ENCODE measurements at regions not wholly inside any gene's neighbourhood (a gene's known extent, or its start where the extent isn't known, plus 50 kb on each side); places are given as distances from the start of the nearest gene placed in this dataset.

GRCh38 chr6:163871616-163872015, 457.1 kb downstream of the QKI start:
- TF ChIP-seq CTCF (IDR thresholded peaks at IDR 0.05 in 2 of 3, conservative IDR thresholded peaks at IDR 0.05 in 1 of 3; ENCODE audit: insufficient read depth in 2 of 3, low read depth in 1 of 3, low read length in 3 of 3), result no peak
- TF ChIP-seq ZNF395 (CRISPR knock-in tag; IDR thresholded peaks at IDR 0.05), result no peak
- TF ChIP-seq ZNF282 (CRISPR knock-in tag; IDR thresholded peaks at IDR 0.05), result no peak
- no peak for TF ChIP-seq ZSCAN32 (CRISPR knock-in tag; IDR thresholded peaks at IDR 0.05)
- TF ChIP-seq JUND (IDR thresholded peaks at IDR 0.05; ENCODE audit: borderline replicate concordance, low read depth, low read length), result no peak
- TF ChIP-seq JUND (tag; IDR thresholded peaks at IDR 0.05; ENCODE audit: borderline replicate concordance, low read depth, low read length), result no peak
- no peak for TF ChIP-seq CREB1 (IDR thresholded peaks at IDR 0.05)
- no peak for TF ChIP-seq CREB1 (CRISPR knock-in tag; IDR thresholded peaks at IDR 0.05)
- TF ChIP-seq NFYB (IDR thresholded peaks at IDR 0.05; ENCODE audit: extremely low read depth, insufficient read length), result no peak

Data from K562 (cell line).